ENCODE measurements at regions not wholly inside any gene's neighbourhood (a gene's known extent, or its start where the extent isn't known, plus 50 kb on each side); places are given as distances from the start of the nearest gene placed in this dataset.
"Not testable (repeated sequence)": the region's sequence is repeated elsewhere in the genome, so short reads cannot be mapped to it uniquely, and the experiment has no call there.

GRCh38 chr1:55310505-55310971 lies 95.4 kb upstream of the USP24 start:
- peak; percentile 96 for DNase-seq (ENCODE audit: low spot score)

GRCh38 chr1:55309786-55310504 lies 94.8 kb upstream of the USP24 start:
- DNase-seq (ENCODE audit: low spot score) = no peak

GRCh38 chr1:55309053-55309452 lies 93.9 kb upstream of the USP24 start:
- no peak for DNase-seq (ENCODE audit: low spot score)

- DNase-seq (ENCODE audit: low spot score) = peak; percentile 22
These were observed 90.6 kb upstream of the USP24 start for GRCh38 chr1:55305735-55306134.

GRCh38 chr1:55304229-55304740 lies 89.1 kb upstream of the USP24 start:
- DNase-seq (ENCODE audit: low spot score) = no peak

- DNase-seq (ENCODE audit: low spot score) = no peak
These were observed 87.8 kb upstream of the USP24 start for GRCh38 chr1:55302972-55303371.

- DNase-seq (ENCODE audit: low spot score) = no peak
These were observed 86.7 kb upstream of the USP24 start for GRCh38 chr1:55301912-55302311.

GRCh38 chr1:55300975-55301374 lies 85.8 kb upstream of the USP24 start:
- DNase-seq (ENCODE audit: low spot score) = no peak

- no peak for DNase-seq (ENCODE audit: low spot score)
These were observed 83.2 kb upstream of the USP24 start for GRCh38 chr1:55298167-55298894.

GRCh38 chr1:55296247-55296646 lies 81.1 kb upstream of the USP24 start:
- not testable (repeated sequence) for DNase-seq (ENCODE audit: low spot score)

- DNase-seq (ENCODE audit: low spot score) = peak; percentile 13
These were observed 74.5 kb upstream of the USP24 start for GRCh38 chr1:55289614-55290013.

GRCh38 chr1:55289042-55289441 lies 73.9 kb upstream of the USP24 start:
- DNase-seq (ENCODE audit: low spot score) = no peak

- no peak for DNase-seq (ENCODE audit: low spot score)
These were observed 73.1 kb upstream of the USP24 start for GRCh38 chr1:55288245-55288644.

- no peak for DNase-seq (ENCODE audit: low spot score)
These were observed 72.6 kb upstream of the USP24 start for GRCh38 chr1:55287723-55288122.

GRCh38 chr1:55286856-55287602 lies 71.9 kb upstream of the USP24 start:
- DNase-seq (ENCODE audit: low spot score) = no peak

GRCh38 chr1:55285834-55286233 lies 70.7 kb upstream of the USP24 start:
- DNase-seq (ENCODE audit: low spot score) = no peak

GRCh38 chr1:55284856-55285255 lies 69.7 kb upstream of the USP24 start:
- peak; percentile 30 for DNase-seq (ENCODE audit: low spot score)

GRCh38 chr1:55282058-55282457 lies 66.9 kb upstream of the USP24 start:
- DNase-seq (ENCODE audit: low spot score) = no peak

GRCh38 chr1:55280731-55281130 lies 65.6 kb upstream of the USP24 start:
- DNase-seq (ENCODE audit: low spot score) = no peak

- DNase-seq (ENCODE audit: low spot score) = no peak
These were observed 64.5 kb upstream of the USP24 start for GRCh38 chr1:55279627-55280026.

- no peak for DNase-seq (ENCODE audit: low spot score)
These were observed 63.2 kb upstream of the USP24 start for GRCh38 chr1:55278378-55278777.

GRCh38 chr1:55277377-55278130 lies 62.4 kb upstream of the USP24 start:
- peak; percentile 62 for DNase-seq (ENCODE audit: low spot score)

Data from A172 (cell line).